ENCODE measurements at regions not wholly inside any gene's neighbourhood (a gene's known extent, or its start where the extent isn't known, plus 50 kb on each side); places are given as distances from the start of the nearest gene placed in this dataset.

GRCh38 chrX:36534900-36535299 is 473.3 kb upstream of the FAM47C start:
- H3K4me3 ChIP-seq, result no peak overlapping the region
- intact Hi-C loops (cut with DNase I), result no loop called here
- H3K9me3 ChIP-seq, result no peaks in the 10 kb centered on the region
- H3K27ac ChIP-seq, result no peak overlapping the region
- 57 to 67% methylated on average over 6 of the region's 6 CpGs for WGBS, 2 donors
- DNase-seq (no peak), ATAC-seq (no peak)
- no peaks in the 10 kb centered on the region for H3K27me3 ChIP-seq
- no peaks in the 10 kb centered on the region for H3K4me1 ChIP-seq
- H3K36me3 ChIP-seq (replicated peaks in 1 of 2; ENCODE audit: insufficient read depth in 1 of 2, low read depth in 2 of 2), result no peaks in the 10 kb centered on the region
- no peak for TF ChIP-seq CTCF (IDR thresholded peaks at IDR 0.05)
- TF ChIP-seq POLR2A (IDR thresholded peaks at IDR 0.05), result no peak

- H3K4me3 ChIP-seq, result no peak overlapping the region
- intact Hi-C loops (cut with DNase I), result no loop called here
- ATAC-seq (no peak), DNase-seq (no peak)
- no peaks in the 10 kb centered on the region for H3K9me3 ChIP-seq
- TF ChIP-seq CTCF (IDR thresholded peaks at IDR 0.05) (no peak), POLR2A (IDR thresholded peaks at IDR 0.05) (no peak)
- no peaks in the 10 kb centered on the region for H3K4me1 ChIP-seq
- 5 to 21% methylated on average over 1 of the region's 1 CpG for WGBS, 2 donors
- no peak overlapping the region for H3K27ac ChIP-seq
- no peaks in the 10 kb centered on the region for H3K36me3 ChIP-seq (replicated peaks in 1 of 2; ENCODE audit: insufficient read depth in 1 of 2, low read depth in 2 of 2)
- no peaks in the 10 kb centered on the region for H3K27me3 ChIP-seq
These were observed 464.7 kb upstream of the FAM47C start for GRCh38 chrX:36543499-36543898.

GRCh38 chrX:36562986-36563385 is 445.2 kb upstream of the FAM47C start:
- DNase-seq (no peak), ATAC-seq (no peak)
- TF ChIP-seq POLR2A (IDR thresholded peaks at IDR 0.05), result no peak
- TF ChIP-seq CTCF (IDR thresholded peaks at IDR 0.05), result no peak
- Histone ChIP-seq H3K36me3 (replicated peaks in 1 of 2; ENCODE audit: insufficient read depth in 1 of 2, low read depth in 2 of 2) (no peaks in the 10 kb centered on the region), H3K27ac (no peak overlapping the region), H3K4me1 (no peaks in the 10 kb centered on the region), H3K9me3 (no peaks in the 10 kb centered on the region), H3K27me3 (no peaks in the 10 kb centered on the region), H3K4me3 (no peak overlapping the region)
- WGBS, 2 donors, result 51 to 61% methylated on average over 2 of the region's 2 CpGs
- intact Hi-C loops (cut with DNase I), result no loop called here

GRCh38 chrX:36568946-36569345 is 439.2 kb upstream of the FAM47C start:
- Histone ChIP-seq H3K4me3 (no peak overlapping the region), H3K36me3 (replicated peaks in 1 of 2; ENCODE audit: insufficient read depth in 1 of 2, low read depth in 2 of 2) (no peaks in the 10 kb centered on the region)

More at GRCh38 chrX:36568946-36569345, 439.2 kb upstream of the FAM47C start:
- ATAC-seq (no peak), DNase-seq (no peak)
- intact Hi-C loops (cut with DNase I), result no loop called here
- Histone ChIP-seq H3K9me3 (no peaks in the 10 kb centered on the region), H3K27ac (no peak overlapping the region), H3K27me3 (no peaks in the 10 kb centered on the region), H3K4me1 (no peaks in the 10 kb centered on the region)
- TF ChIP-seq CTCF (IDR thresholded peaks at IDR 0.05), result no peak
- no peak for TF ChIP-seq POLR2A (IDR thresholded peaks at IDR 0.05)
- 64 to 100% methylated on average over 1 of the region's 1 CpG for WGBS, 2 donors

Measured in body of pancreas (tissue), 4 donors.